BLaER1 treated with 17β-estradiol and CSF1 and Interleukin-3, amounts not matched to agents 10 nM and 100 nM (cell line): ENCODE measurements at regions not wholly inside any gene's neighbourhood (a gene's known extent, or its start where the extent isn't known, plus 50 kb on each side); places are given as distances from the start of the nearest gene placed in this dataset.

ENCODE experiments used
- H3K27ac ChIP-seq, 11 experiments: shearing (Covaris generic); formaldehyde crosslinking; 2 replicates each; pipeline ENCODE4 v1.8.1; 2022
- H3K27me3 ChIP-seq, 11 experiments: shearing (Covaris generic); formaldehyde crosslinking; 2 replicates each; pipeline ENCODE4 v1.8.1; 2022
- H3K36me3 ChIP-seq, 11 experiments: shearing (Covaris generic); formaldehyde crosslinking; 2 replicates each; pipeline ENCODE4 v1.8.1; 2022
- H3K4me1 ChIP-seq, 10 experiments: shearing (Covaris generic); formaldehyde crosslinking; 2 replicates each; pipeline ENCODE4 v1.8.1; 2022
- H3K4me2 ChIP-seq, 11 experiments: shearing (Covaris generic); formaldehyde crosslinking; 2 replicates each; pipeline ENCODE4 v1.8.1; 2022
- H3K4me3 ChIP-seq, 10 experiments: shearing (Covaris generic); formaldehyde crosslinking; 2 replicates each; pipeline ENCODE4 v1.8.1; 2022
- H3K9ac ChIP-seq, 11 experiments: shearing (Covaris generic); formaldehyde crosslinking; 2 replicates each; pipeline ENCODE4 v1.8.1; 2022
- H3K9me3 ChIP-seq, 11 experiments: shearing (Covaris generic); formaldehyde crosslinking; replicated peaks in 1 of 11; 2 replicates each; pipeline ENCODE4 v1.8.1; 2022
- H4K20me1 ChIP-seq, 11 experiments: shearing (Covaris generic); formaldehyde crosslinking; 2 replicates each; pipeline ENCODE4 v1.8.1; 2022
- Cebpa-rat ChIP-seq, 11 experiments: shearing (Covaris generic); IDR thresholded peaks; 2 replicates each; pipeline ENCODE4 v1.8.1; 2022

DNA sequence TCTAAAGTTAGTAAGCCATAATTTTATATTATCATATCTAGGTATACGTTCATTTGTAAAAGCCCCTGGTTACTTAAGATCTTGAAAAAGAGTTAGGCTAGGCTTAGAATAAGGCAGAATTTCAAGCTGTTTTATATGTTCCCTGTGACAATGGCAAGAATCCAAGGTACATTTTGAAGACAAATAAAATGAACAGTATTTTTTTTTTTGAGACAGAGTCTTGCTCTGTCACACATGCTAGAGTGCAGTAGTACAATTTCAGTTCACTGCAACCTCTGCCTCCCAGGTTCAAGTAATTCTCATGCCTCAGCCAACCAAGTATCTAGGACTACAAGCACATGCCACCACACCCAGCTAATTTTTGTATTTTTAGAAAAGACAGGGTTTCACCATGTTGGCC is 139.2 kb downstream of the DUSP6 start:
- no peaks in the 10 kb centered on the region for H3K27me3 ChIP-seq
- peaks cover 0 to 79% (median 0%) of the 10 kb centered on the region in 10 experiments; a peak in 7 of 20 replicates for H3K4me1 ChIP-seq
- no peaks in the 10 kb centered on the region for H3K36me3 ChIP-seq
- 0 out of 22 replicates have a peak, but pooled peaks cover 0 to 2% (median 0%) of the 10 kb centered on the region in 11 experiments for H3K9me3 ChIP-seq
- TF ChIP-seq Cebpa-rat (IDR thresholded peaks at IDR 0.05): no peak
- H3K4me3 ChIP-seq: no peak overlapping the region
- no peaks in the 10 kb centered on the region for H4K20me1 ChIP-seq
- no peak overlapping the region for H3K27ac ChIP-seq
- peak overlapping the region in 2 of 11 experiments; percentile 60 to 68; a peak in 3 of 22 replicates for H3K4me2 ChIP-seq
- no peak overlapping the region for H3K9ac ChIP-seq

DNA sequence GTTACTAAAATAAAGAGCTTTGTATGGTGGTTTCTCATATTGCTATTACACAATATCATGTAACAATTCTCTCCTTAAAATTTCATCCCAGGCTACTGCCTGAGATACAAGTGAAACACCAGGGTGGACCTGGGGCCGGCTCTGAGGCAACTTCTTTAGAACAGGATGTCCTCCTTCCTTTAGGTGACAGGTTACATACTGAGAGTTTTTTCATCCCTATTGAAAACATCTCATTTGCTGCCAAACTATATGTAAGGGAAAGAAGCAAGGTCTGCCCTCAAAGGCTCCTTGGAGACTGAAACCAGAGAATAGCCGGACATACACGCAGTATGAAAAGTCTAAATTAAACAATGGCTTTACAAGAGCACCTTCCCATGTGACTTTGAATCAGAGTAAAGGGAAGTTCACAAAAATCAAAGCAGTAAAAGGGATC is 139.9 kb downstream of the DUSP6 start:
- TF ChIP-seq Cebpa-rat (IDR thresholded peaks at IDR 0.05): 0 out of 22 replicates have a peak, but pooled peaks of 1 of the 11 experiments have one; percentile 17
- no peaks in the 10 kb centered on the region for H3K36me3 ChIP-seq
- peaks cover 0 to 87% (median 0%) of the 10 kb centered on the region in 10 experiments; a peak in 7 of 20 replicates for H3K4me1 ChIP-seq
- no peaks in the 10 kb centered on the region for H4K20me1 ChIP-seq
- no peak overlapping the region for H3K9ac ChIP-seq
- no peak overlapping the region for H3K27ac ChIP-seq
- H3K27me3 ChIP-seq: no peaks in the 10 kb centered on the region
- no peak overlapping the region for H3K4me3 ChIP-seq
- H3K9me3 ChIP-seq: no peaks in the 10 kb centered on the region
- peak overlapping the region in 3 of 11 experiments; percentile 43 to 68 (median 60); a peak in 5 of 22 replicates for H3K4me2 ChIP-seq

DNA sequence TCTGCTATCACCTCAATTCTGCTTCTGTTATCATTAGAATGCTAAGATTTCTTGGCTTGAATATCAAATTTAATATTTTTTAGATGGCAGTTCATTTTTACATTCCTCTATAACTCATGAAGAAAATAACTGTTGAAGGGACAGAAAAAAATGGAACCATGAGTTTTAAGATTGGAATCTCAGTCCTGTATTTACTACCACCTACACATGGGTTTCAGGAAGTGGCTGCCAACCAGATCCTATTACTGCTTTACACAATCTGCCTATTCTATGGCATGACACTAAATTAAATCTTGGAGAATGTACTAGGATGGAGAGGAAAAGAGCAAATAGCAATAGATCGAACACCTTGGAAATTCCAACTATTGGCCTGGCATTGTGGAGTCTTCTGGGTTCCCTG is 140.8 kb downstream of the DUSP6 start:
- Histone ChIP-seq H3K9me3 (no peaks in the 10 kb centered on the region), H3K36me3 (no peaks in the 10 kb centered on the region), H4K20me1 (no peaks in the 10 kb centered on the region), H3K4me1 (peaks cover 0 to 89% (median 5%) of the 10 kb centered on the region in 10 experiments; a peak in 11 of 20 replicates), H3K4me3 (no peak overlapping the region), H3K4me2 (peak overlapping the region in 4 of 11 experiments; percentile 3 to 68 (median 52); a peak in 6 of 22 replicates), H3K27me3 (no peaks in the 10 kb centered on the region), H3K27ac (no peak overlapping the region), H3K9ac (no peak overlapping the region)
- no peak for TF ChIP-seq Cebpa-rat (IDR thresholded peaks at IDR 0.05)

DNA sequence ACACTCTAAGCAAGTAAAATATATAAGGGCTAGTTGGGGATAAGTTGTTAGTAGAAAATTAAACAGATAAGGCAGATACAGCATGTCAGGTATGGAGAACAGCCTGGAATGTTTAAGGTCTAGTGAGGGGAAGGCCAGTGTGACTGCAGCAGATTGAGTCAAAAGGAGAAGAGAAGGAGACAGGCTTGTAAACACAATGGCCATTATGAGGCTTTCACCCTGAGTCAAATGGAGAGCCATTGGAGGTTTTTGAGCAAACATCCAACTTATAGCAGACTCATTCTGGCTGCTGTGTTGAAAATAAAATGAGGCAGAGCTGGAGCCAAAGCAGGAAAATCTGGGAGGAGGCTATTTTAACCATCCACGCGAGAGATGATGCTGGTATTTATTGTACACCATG is 142.0 kb downstream of the DUSP6 start:
- Histone ChIP-seq H4K20me1 (no peaks in the 10 kb centered on the region), H3K27ac (0 out of 22 replicates have a peak overlapping the region, but pooled peaks of 1 of the 11 experiments have one; percentile 5), H3K4me3 (no peak overlapping the region), H3K36me3 (no peaks in the 10 kb centered on the region), H3K27me3 (no peaks in the 10 kb centered on the region), H3K4me2 (peak overlapping the region in 2 of 11 experiments; percentile 4 to 14; a peak in 3 of 22 replicates), H3K9ac (no peak overlapping the region), H3K9me3 (no peaks in the 10 kb centered on the region), H3K4me1 (peaks cover 0 to 89% (median 12%) of the 10 kb centered on the region in 10 experiments; a peak in 12 of 20 replicates)
- TF ChIP-seq Cebpa-rat (IDR thresholded peaks at IDR 0.05): no peak

DNA sequence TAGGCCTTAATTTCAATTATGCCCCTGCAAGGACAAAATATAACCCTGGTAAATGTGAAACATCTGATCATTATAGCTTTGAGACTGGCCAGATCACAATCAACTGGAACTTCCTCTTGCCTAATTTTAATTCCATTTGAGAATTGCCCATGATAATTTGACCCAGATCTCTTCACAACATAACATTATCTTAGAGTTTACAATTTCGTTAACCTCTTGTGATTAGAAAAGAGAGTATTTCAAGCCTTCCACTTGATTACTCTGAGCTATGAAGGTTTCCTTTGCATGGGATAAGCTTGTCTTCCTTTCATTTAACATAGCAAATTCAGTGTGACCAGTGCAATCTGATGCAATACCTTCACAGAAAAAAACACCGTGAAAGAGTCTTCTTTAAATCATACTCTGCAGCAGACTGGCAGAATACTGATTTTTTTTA is 143.6 kb downstream of the DUSP6 start:
- TF ChIP-seq Cebpa-rat (IDR thresholded peaks at IDR 0.05): no peak
- Histone ChIP-seq H4K20me1 (no peaks in the 10 kb centered on the region), H3K4me3 (no peak overlapping the region), H3K9ac (no peak overlapping the region), H3K9me3 (no peaks in the 10 kb centered on the region), H3K36me3 (no peaks in the 10 kb centered on the region), H3K27ac (peak overlapping the region in 2 of 11 experiments; percentile 10 to 31; a peak in 2 of 22 replicates), H3K4me1 (peaks cover 0 to 80% (median 12%) of the 10 kb centered on the region in 10 experiments; a peak in 12 of 20 replicates), H3K27me3 (no peaks in the 10 kb centered on the region), H3K4me2 (peak overlapping the region in 4 of 11 experiments; percentile 21 to 62 (median 34); a peak in 5 of 22 replicates)

DNA sequence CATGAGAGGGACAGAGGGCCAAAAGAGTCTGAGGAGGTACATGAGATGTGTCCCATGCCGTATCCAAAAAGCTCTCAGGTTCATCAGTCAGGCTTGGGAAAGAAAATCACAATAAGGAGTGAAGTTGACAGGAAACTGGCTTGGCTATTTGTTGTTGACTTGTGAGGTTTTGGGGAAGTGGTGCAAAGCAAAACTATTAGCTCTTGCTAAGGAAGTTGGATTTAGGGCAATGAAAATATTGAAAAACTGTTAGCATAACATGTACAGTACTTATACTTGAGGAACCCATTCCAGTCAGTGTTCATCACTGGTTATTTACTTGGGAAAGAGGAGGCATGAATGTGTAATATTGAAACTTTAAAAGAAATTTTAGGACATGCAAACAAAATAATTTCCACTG is 145.9 kb downstream of the DUSP6 start:
- Histone ChIP-seq H3K9me3 (no peaks in the 10 kb centered on the region), H3K4me1 (peaks cover 0 to 62% (median 12%) of the 10 kb centered on the region in 10 experiments; a peak in 12 of 20 replicates), H3K4me3 (no peak overlapping the region), H4K20me1 (no peaks in the 10 kb centered on the region), H3K27ac (peak overlapping the region in 6 of 11 experiments; percentile 10 to 72 (median 58); a peak in 10 of 22 replicates), H3K36me3 (no peaks in the 10 kb centered on the region), H3K9ac (peak overlapping the region in 1 of 11 experiments; percentile 24; a peak in 2 of 22 replicates), H3K27me3 (no peaks in the 10 kb centered on the region), H3K4me2 (peak overlapping the region in 7 of 11 experiments; percentile 11 to 75 (median 68); a peak in 13 of 22 replicates)
- TF ChIP-seq Cebpa-rat (IDR thresholded peaks at IDR 0.05): no peak

DNA sequence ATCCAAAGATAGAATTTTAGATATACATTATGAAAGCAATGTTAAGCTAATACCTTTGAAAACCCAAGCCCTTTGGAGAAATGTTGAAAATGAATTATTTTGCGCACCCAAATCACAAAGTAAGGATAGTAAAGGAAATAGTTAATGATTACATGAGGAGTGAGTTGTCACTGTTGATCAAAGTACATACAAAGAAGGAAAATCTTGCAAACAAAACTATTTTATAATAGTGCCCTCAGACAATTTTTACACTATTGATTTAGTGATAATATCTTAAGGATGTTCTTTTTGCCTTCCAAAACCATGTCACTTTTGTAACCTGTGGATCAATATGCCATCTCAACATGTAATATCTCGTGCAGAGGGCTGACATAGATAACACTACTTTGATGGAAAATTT is 146.8 kb downstream of the DUSP6 start:
- no peaks in the 10 kb centered on the region for H3K36me3 ChIP-seq
- no peaks in the 10 kb centered on the region for H4K20me1 ChIP-seq
- peak overlapping the region in 4 of 11 experiments; percentile 50 to 72 (median 58); a peak in 4 of 22 replicates for H3K27ac ChIP-seq
- no peaks in the 10 kb centered on the region for H3K9me3 ChIP-seq
- peak overlapping the region in 4 of 11 experiments; percentile 68 to 75 (median 72); a peak in 7 of 22 replicates for H3K4me2 ChIP-seq
- H3K4me3 ChIP-seq: no peak overlapping the region
- peaks cover 0 to 54% (median 12%) of the 10 kb centered on the region in 10 experiments; a peak in 12 of 20 replicates for H3K4me1 ChIP-seq
- TF ChIP-seq Cebpa-rat (IDR thresholded peaks at IDR 0.05): no peak
- no peak overlapping the region for H3K9ac ChIP-seq
- H3K27me3 ChIP-seq: no peaks in the 10 kb centered on the region

DNA sequence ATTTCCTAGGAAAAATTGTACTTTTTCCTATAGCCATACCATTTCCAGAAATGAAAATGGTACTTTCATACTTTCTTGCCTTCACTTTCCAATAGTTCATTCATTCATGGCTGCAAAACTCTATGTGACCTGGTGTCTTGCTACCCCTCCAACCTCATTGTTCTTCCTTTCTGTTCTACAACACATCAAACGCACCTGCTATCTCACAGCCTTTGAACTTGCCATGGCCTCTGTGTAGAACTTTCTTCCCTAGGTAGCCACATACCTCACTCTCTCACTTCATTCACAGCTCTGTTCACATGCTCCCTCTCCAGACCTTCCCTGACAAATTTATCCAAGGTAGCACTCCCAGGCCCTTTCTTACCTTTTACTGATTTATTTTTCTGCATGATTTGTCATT is 149.2 kb downstream of the DUSP6 start:
- Histone ChIP-seq H3K9ac (no peak overlapping the region), H3K4me3 (no peak overlapping the region), H3K9me3 (no peaks in the 10 kb centered on the region), H3K27ac (no peak overlapping the region), H3K36me3 (no peaks in the 10 kb centered on the region), H4K20me1 (no peaks in the 10 kb centered on the region), H3K27me3 (no peaks in the 10 kb centered on the region), H3K4me2 (no peak overlapping the region), H3K4me1 (peaks cover 0 to 38% (median 12%) of the 10 kb centered on the region in 10 experiments; a peak in 12 of 20 replicates)
- TF ChIP-seq Cebpa-rat (IDR thresholded peaks at IDR 0.05): no peak

DNA sequence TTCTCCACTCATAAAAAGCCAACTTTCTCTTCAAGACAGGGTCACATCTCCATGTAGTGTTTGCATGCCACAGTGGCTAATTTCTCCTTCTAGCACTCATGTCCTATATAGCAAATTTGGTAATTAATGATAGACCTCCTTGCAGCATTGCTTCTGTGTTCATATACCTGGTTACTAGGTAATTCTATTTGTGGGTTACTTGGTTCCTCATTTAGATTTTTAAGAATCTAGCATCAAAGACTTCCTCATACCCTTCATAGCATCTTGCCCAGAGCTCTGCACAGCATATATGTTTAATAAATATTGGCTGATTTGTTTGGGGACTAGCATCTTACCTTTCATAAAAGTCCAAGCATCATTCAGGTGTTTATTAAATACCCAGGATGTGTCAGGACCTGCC is 152.1 kb downstream of the DUSP6 start:
- H3K36me3 ChIP-seq: peaks cover 0 to 1% (median 0%) of the 10 kb centered on the region in 11 experiments; a peak in 2 of 22 replicates

More for the DNA sequence above, 152.1 kb downstream of the DUSP6 start:
- H4K20me1 ChIP-seq: no peaks in the 10 kb centered on the region
- no peak overlapping the region for H3K4me3 ChIP-seq
- H3K9me3 ChIP-seq: peaks cover 2 to 9% (median 4%) of the 10 kb centered on the region in 11 experiments
- no peaks in the 10 kb centered on the region for H3K27me3 ChIP-seq
- H3K9ac ChIP-seq: no peak overlapping the region
- no peak overlapping the region for H3K27ac ChIP-seq
- H3K4me1 ChIP-seq: peaks cover 0 to 9% (median 0%) of the 10 kb centered on the region in 10 experiments; a peak in 3 of 20 replicates
- no peak for TF ChIP-seq Cebpa-rat (IDR thresholded peaks at IDR 0.05)
- no peak overlapping the region for H3K4me2 ChIP-seq
